ENCODE measurements at regions not wholly inside any gene's neighbourhood (a gene's known extent, or its start where the extent isn't known, plus 50 kb on each side); places are given as distances from the start of the nearest gene placed in this dataset.

GRCh38 chr10:30709700-30710358 is 80.3 kb upstream of the LYZL2 start:
- no peak for TF ChIP-seq ZC3H10 (CRISPR knock-in tag; IDR thresholded peaks at IDR 0.05)
- TF ChIP-seq, protein P1, sequence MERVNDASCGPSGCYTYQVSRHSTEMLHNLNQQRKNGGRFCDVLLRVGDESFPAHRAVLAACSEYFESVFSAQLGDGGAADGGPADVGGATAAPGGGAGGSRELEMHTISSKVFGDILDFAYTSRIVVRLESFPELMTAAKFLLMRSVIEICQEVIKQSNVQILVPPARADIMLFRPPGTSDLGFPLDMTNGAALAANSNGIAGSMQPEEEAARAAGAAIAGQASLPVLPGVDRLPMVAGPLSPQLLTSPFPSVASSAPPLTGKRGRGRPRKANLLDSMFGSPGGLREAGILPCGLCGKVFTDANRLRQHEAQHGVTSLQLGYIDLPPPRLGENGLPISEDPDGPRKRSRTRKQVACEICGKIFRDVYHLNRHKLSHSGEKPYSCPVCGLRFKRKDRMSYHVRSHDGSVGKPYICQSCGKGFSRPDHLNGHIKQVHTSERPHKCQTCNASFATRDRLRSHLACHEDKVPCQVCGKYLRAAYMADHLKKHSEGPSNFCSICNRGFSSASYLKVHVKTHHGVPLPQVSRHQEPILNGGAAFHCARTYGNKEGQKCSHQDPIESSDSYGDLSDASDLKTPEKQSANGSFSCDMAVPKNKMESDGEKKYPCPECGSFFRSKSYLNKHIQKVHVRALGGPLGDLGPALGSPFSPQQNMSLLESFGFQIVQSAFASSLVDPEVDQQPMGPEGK (CRISPR knock-in tag; IDR thresholded peaks at IDR 0.05; ENCODE audit: borderline replicate concordance), result no peak
- TF ChIP-seq, protein P2, sequence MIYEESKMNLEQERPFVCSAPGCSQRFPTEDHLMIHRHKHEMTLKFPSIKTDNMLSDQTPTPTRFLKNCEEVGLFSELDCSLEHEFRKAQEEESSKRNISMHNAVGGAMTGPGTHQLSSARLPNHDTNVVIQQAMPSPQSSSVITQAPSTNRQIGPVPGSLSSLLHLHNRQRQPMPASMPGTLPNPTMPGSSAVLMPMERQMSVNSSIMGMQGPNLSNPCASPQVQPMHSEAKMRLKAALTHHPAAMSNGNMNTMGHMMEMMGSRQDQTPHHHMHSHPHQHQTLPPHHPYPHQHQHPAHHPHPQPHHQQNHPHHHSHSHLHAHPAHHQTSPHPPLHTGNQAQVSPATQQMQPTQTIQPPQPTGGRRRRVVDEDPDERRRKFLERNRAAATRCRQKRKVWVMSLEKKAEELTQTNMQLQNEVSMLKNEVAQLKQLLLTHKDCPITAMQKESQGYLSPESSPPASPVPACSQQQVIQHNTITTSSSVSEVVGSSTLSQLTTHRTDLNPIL (CRISPR knock-in tag; IDR thresholded peaks at IDR 0.05; ENCODE audit: low read depth), result no peak
- TF ChIP-seq ZFP3 (CRISPR knock-in tag; IDR thresholded peaks at IDR 0.05), result no peak
- TF ChIP-seq ZNF8 (CRISPR knock-in tag; IDR thresholded peaks at IDR 0.05), result no peak
- TF ChIP-seq ARNTL (CRISPR knock-in tag; IDR thresholded peaks at IDR 0.05; ENCODE audit: borderline replicate concordance, low read depth), result no peak
- TF ChIP-seq ZFP30 (CRISPR knock-in tag; IDR thresholded peaks at IDR 0.05), result no peak
- TF ChIP-seq, protein P3, sequence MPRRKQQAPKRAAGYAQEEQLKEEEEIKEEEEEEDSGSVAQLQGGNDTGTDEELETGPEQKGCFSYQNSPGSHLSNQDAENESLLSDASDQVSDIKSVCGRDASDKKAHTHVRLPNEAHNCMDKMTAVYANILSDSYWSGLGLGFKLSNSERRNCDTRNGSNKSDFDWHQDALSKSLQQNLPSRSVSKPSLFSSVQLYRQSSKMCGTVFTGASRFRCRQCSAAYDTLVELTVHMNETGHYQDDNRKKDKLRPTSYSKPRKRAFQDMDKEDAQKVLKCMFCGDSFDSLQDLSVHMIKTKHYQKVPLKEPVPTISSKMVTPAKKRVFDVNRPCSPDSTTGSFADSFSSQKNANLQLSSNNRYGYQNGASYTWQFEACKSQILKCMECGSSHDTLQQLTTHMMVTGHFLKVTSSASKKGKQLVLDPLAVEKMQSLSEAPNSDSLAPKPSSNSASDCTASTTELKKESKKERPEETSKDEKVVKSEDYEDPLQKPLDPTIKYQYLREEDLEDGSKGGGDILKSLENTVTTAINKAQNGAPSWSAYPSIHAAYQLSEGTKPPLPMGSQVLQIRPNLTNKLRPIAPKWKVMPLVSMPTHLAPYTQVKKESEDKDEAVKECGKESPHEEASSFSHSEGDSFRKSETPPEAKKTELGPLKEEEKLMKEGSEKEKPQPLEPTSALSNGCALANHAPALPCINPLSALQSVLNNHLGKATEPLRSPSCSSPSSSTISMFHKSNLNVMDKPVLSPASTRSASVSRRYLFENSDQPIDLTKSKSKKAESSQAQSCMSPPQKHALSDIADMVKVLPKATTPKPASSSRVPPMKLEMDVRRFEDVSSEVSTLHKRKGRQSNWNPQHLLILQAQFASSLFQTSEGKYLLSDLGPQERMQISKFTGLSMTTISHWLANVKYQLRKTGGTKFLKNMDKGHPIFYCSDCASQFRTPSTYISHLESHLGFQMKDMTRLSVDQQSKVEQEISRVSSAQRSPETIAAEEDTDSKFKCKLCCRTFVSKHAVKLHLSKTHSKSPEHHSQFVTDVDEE (CRISPR knock-in tag; IDR thresholded peaks at IDR 0.05), result no peak
- no peak for TF ChIP-seq ESRRG (CRISPR knock-in tag; IDR thresholded peaks at IDR 0.05)
- TF ChIP-seq CSDC2 (CRISPR knock-in tag; IDR thresholded peaks at IDR 0.05), result no peak
- no peak for TF ChIP-seq SNAI2 (CRISPR knock-in tag; IDR thresholded peaks at IDR 0.05)
- TF ChIP-seq TOX (CRISPR knock-in tag; IDR thresholded peaks at IDR 0.05; ENCODE audit: borderline replicate concordance), result no peak

All from SK-N-SH treated with all-trans-retinoic acid at 6 μM for 48 hours (cell line).